HepG2 (cell line): ENCODE measurements at regions not wholly inside any gene's neighbourhood (a gene's known extent, or its start where the extent isn't known, plus 50 kb on each side); places are given as distances from the start of the nearest gene placed in this dataset.

Source experiments
- ATAC-seq: fragments of 200-7000 bp; cut with Tn5 transposase; 3 replicates; pipeline ENCODE4 v1.9.1; 2020; ENCODE audit warnings: mild to moderate bottlenecking, moderate library complexity
- BruUV-seq: library from RNA; stranded (reverse); fragments of 400-500 nt; replicated peaks from 2 replicates; lab custom pipeline; 2021; lab: Mats Ljungman, UMichigan
- CTCF ChIA-PET: fragments of 300-600 bp; formaldehyde crosslinking; extraction: SDS; loops from one replicate; lab custom pipeline; 2021; ENCODE audit warnings: low total read pairs, inconsistent platforms, low intra/inter-chr PET ratio; lab: Yijun Ruan, JAX
- POLR2A ChIA-PET: fragments of 350-600 bp; sonication (Branson Sonifier 250); formaldehyde crosslinking; loops from one replicate; lab custom pipeline; 2020; ENCODE audit warnings: antibody characterized with exemption, inconsistent platforms; lab: Yijun Ruan, JAX
- DNase-seq: peaks from one replicate; pipeline ENCODE4 v3.0.0-alpha.2; 2015; ENCODE audit warnings: low spot score
- FAIRE-seq: peaks from 3 replicates; lab custom pipeline; 2011; peaks lifted over from hg19 to GRCh38; lab: Jason Lieb, UNC
- H2AFZ ChIP-seq: one replicate; pipeline ENCODE4 v1.6.1; 2011; ENCODE audit warnings: low read length, inconsistent platforms
- H3K27ac ChIP-seq: fragments of 300-600 bp; 3 replicates; pipeline ENCODE4 v1.8.0; 2011; ENCODE audit warnings: mixed run types, mild to moderate bottlenecking, mixed read lengths, low read length, inconsistent platforms; ENCODE audit not compliant: insufficient read depth; ENCODE audit errors: extremely low read length
- H3K27me3 ChIP-seq, 2 experiments: fragments of 200-600 bp in 1 of 2; 2 replicates in 1 of 2; 3 replicates in 1 of 2; pipeline versions ENCODE4 v1.6.0 to v1.8.0; 2011; ENCODE audit warnings: low read length in 2 of 2, mild to moderate bottlenecking in 2 of 2, moderate library complexity in 2 of 2, inconsistent platforms in 1 of 2; ENCODE audit not compliant: insufficient read depth in 2 of 2, control insufficient read depth in 1 of 2
- H3K36me3 ChIP-seq, 2 experiments: fragments of 200-600 bp in 1 of 2; replicated peaks in 1 of 2; 2 replicates in 1 of 2; 3 replicates in 1 of 2; pipeline versions ENCODE4 v1.5.1 to v1.8.0; 2011; ENCODE audit warnings: low read length in 2 of 2, inconsistent platforms in 1 of 2; ENCODE audit not compliant: insufficient read depth in 2 of 2, control insufficient read depth in 1 of 2
- H3K4me1 ChIP-seq: 2 replicates; pipeline ENCODE4 v1.5.1; 2012; ENCODE audit warnings: low read length, inconsistent platforms; ENCODE audit not compliant: insufficient read depth
- H3K4me2 ChIP-seq: 2 replicates; pipeline ENCODE4 v1.6.0; 2011; ENCODE audit warnings: low read depth, low read length, inconsistent platforms
- H3K4me3 ChIP-seq, 3 experiments: fragments of 200-600 bp in 1 of 3; sonication (generic), shearing (Covaris generic) in 1 of 3; replicated peaks in 1 of 3; 2 replicates each; pipeline ENCODE4 v1.5.1; 2011 to 2016; ENCODE audit warnings: low read length in 3 of 3, inconsistent platforms in 2 of 3, low read depth in 2 of 3, mild to moderate bottlenecking in 2 of 3, control low read depth in 1 of 3, mixed read lengths in 1 of 3; ENCODE audit not compliant: insufficient read depth in 1 of 3
- H3K79me2 ChIP-seq: one replicate; pipeline ENCODE4 v1.6.1; 2011; ENCODE audit warnings: low read length, inconsistent platforms; ENCODE audit not compliant: insufficient read depth
- H3K9ac ChIP-seq: 2 replicates; pipeline ENCODE4 v1.6.0; 2011; ENCODE audit warnings: mild to moderate bottlenecking, low read depth, low read length, inconsistent platforms; ENCODE audit not compliant: insufficient read depth
- H3K9me3 ChIP-seq: 2 replicates; pipeline ENCODE4 v1.5.1; 2012; ENCODE audit warnings: mild to moderate bottlenecking, low read length
- H4K20me1 ChIP-seq: 2 replicates; pipeline ENCODE4 v1.6.0; 2011; ENCODE audit warnings: inconsistent platforms, mild to moderate bottlenecking, low read length, moderate library complexity; ENCODE audit not compliant: insufficient read depth
- GABPA ChIP-seq, 2 experiments: IDR thresholded peaks; 2 replicates each; pipeline ENCODE4 v1.6.1; 2011 to 2016; ENCODE audit warnings: low read depth in 2 of 2, low read length in 1 of 2, missing biosample characterization in 1 of 2, missing genetic modification characterization in 1 of 2
- HOXA5 ChIP-seq: sonication (generic); formaldehyde crosslinking; IDR thresholded peaks from 2 replicates; pipeline ENCODE4 v1.4.0; 2020; ENCODE audit warnings: missing genetic modification reagents
- PHF20 ChIP-seq: sonication (generic); formaldehyde crosslinking; IDR thresholded peaks from 2 replicates; pipeline ENCODE4 v1.5.0; 2020; ENCODE audit warnings: mild to moderate bottlenecking, missing genetic modification reagents
- SP140L ChIP-seq: sonication (generic); formaldehyde crosslinking; IDR thresholded peaks from 2 replicates; pipeline ENCODE4 v1.4.0; 2020; ENCODE audit warnings: missing genetic modification reagents, borderline replicate concordance
- YY1 ChIP-seq: IDR thresholded peaks from 2 replicates; pipeline ENCODE4 v1.6.1; 2011; ENCODE audit warnings: low read length, low read depth, moderate library complexity, mild to moderate bottlenecking; ENCODE audit not compliant: insufficient read depth, insufficient replicate concordance
- ZC3H4 ChIP-seq: sonication (generic); formaldehyde crosslinking; IDR thresholded peaks from 2 replicates; pipeline ENCODE4 v1.4.0; 2020; ENCODE audit warnings: missing genetic modification reagents, borderline replicate concordance
- ZFY ChIP-seq: sonication (generic); formaldehyde crosslinking; IDR thresholded peaks from 2 replicates; pipeline ENCODE4 v1.4.0; 2020; ENCODE audit warnings: missing genetic modification reagents
- ZNF547 ChIP-seq: sonication (generic); formaldehyde crosslinking; IDR thresholded peaks from 2 replicates; pipeline ENCODE4 v1.5.1; 2020; ENCODE audit warnings: mild to moderate bottlenecking, missing genetic modification reagents
- ZNF644 ChIP-seq: IDR thresholded peaks from 2 replicates; pipeline ENCODE4 v1.6.1; 2016; ENCODE audit warnings: low read depth
- WGBS: methylation state at CpG from one replicate; pipeline ENCODE4 v1.1.6; 2017; ENCODE audit warnings: low lambda C conversion rate; 5-methylcytosine and 5-hydroxymethylcytosine counted together
- in situ Hi-C: cut with HindIII; loops from 2 replicates; pipeline ENCODE4 v1.10.0; 2017; ENCODE audit warnings: low pct_unique_long_range_greater_than_20kb; ENCODE audit not compliant: extremely low pct_ligation_motif_present
- intact Hi-C: fragments of 100-400 bp; cut with micrococcal nuclease; formaldehyde crosslinking; loops from one replicate; pipeline ENCODE4 v1.10.0; 2022; ENCODE audit not compliant: unreplicated experiment
- TF ChIP-seq, protein P1 (sequence below): sonication (generic); formaldehyde crosslinking; IDR thresholded peaks from 2 replicates; pipeline ENCODE4 v1.4.0; 2020; ENCODE audit warnings: mild to moderate bottlenecking, missing genetic modification reagents
- TF ChIP-seq, protein P2 (sequence below): sonication (generic); IDR thresholded peaks from 2 replicates; pipeline ENCODE4 v1.6.1; 2016; ENCODE audit warnings: low read depth, borderline replicate concordance
- TF ChIP-seq, protein P3 (sequence below): sonication (generic); formaldehyde crosslinking; IDR thresholded peaks from 2 replicates; pipeline ENCODE4 v1.5.1; 2020; ENCODE audit warnings: mild to moderate bottlenecking, missing genetic modification reagents, moderate library complexity

DNA sequence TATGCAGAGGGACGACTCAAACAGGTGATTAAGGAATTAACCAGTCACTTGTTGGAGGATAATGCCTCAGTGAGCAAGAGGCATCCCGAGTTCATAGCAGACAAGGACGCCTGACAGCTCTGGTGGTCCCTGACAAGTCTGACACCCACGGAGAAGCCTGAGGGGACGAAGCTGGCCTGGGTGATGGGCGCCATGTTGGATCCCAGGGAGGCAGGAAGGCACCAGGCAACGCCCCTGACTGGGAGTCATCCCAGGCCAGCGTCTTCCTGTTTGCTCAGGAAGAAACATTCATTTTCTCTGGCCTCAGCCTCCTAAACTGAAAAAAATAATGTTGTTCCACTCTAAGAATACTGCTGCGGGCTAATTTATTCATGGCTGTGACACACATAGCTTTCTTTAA is 92.1 kb upstream of the ATP8B1 start:
- Histone ChIP-seq H3K79me2 (no peaks in the 10 kb centered on the region), H3K27ac (no peak overlapping the region), H3K4me3 (peak overlapping the region in 1 of 3 experiments; percentile 36; a peak in 1 of 6 replicates), H3K27me3 (peaks cover 0 to 19% of the 10 kb centered on the region in 2 experiments; a peak in 3 of 5 replicates), H3K4me2 (peak overlapping the region; percentile 51), H3K9ac (no peak overlapping the region), H2AFZ (no peak overlapping the region), H3K36me3 (no peaks in the 10 kb centered on the region), H3K9me3 (no peaks in the 10 kb centered on the region)
- CTCF ChIA-PET = no interaction called here
- DNase-seq = no peak
- in situ Hi-C loops = loop anchor here (25.0 kb wide), 1 partner anchor 217 kb away; no protein-coding TSS in a partner anchor
- no TSS peak for BruUV-seq
- no peak for TF ChIP-seq PHF20 (CRISPR knock-in tag)
- TF ChIP-seq, protein P1, sequence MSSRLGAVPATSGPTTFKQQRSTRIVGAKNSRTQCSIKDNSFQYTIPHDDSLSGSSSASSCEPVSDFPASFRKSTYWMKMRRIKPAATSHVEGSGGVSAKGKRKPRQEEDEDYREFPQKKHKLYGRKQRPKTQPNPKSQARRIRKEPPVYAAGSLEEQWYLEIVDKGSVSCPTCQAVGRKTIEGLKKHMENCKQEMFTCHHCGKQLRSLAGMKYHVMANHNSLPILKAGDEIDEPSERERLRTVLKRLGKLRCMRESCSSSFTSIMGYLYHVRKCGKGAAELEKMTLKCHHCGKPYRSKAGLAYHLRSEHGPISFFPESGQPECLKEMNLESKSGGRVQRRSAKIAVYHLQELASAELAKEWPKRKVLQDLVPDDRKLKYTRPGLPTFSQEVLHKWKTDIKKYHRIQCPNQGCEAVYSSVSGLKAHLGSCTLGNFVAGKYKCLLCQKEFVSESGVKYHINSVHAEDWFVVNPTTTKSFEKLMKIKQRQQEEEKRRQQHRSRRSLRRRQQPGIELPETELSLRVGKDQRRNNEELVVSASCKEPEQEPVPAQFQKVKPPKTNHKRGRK = no peak
- TF ChIP-seq ZFY (CRISPR knock-in tag) = peak; percentile 20; the same call in 1 of the 2 replicates
- TF ChIP-seq GABPA (IDR thresholded peaks at IDR 0.05; ENCODE audit: low read depth, low read length) = no peak
- TF ChIP-seq GABPA (CRISPR knock-in tag; IDR thresholded peaks at IDR 0.05; ENCODE audit: low read depth) = peak; percentile 41; the same call in 1 of the 2 replicates
- TF ChIP-seq SP140L (CRISPR knock-in tag) = no peak
- peak; percentile 77 for TF ChIP-seq YY1
- TF ChIP-seq ZNF547 = no peak
- TF ChIP-seq HOXA5 (CRISPR knock-in tag) = no peak
- TF ChIP-seq ZNF644 (CRISPR knock-in tag) = peak; percentile 70; the same call in 1 of the 2 replicates
- TF ChIP-seq ZC3H4 (CRISPR knock-in tag) = no peak
- TF ChIP-seq, protein P2, sequence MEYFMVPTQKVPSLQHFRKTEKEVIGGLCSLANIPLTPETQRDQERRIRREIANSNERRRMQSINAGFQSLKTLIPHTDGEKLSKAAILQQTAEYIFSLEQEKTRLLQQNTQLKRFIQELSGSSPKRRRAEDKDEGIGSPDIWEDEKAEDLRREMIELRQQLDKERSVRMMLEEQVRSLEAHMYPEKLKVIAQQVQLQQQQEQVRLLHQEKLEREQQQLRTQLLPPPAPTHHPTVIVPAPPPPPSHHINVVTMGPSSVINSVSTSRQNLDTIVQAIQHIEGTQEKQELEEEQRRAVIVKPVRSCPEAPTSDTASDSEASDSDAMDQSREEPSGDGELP = no peak
- TF ChIP-seq, protein P3, sequence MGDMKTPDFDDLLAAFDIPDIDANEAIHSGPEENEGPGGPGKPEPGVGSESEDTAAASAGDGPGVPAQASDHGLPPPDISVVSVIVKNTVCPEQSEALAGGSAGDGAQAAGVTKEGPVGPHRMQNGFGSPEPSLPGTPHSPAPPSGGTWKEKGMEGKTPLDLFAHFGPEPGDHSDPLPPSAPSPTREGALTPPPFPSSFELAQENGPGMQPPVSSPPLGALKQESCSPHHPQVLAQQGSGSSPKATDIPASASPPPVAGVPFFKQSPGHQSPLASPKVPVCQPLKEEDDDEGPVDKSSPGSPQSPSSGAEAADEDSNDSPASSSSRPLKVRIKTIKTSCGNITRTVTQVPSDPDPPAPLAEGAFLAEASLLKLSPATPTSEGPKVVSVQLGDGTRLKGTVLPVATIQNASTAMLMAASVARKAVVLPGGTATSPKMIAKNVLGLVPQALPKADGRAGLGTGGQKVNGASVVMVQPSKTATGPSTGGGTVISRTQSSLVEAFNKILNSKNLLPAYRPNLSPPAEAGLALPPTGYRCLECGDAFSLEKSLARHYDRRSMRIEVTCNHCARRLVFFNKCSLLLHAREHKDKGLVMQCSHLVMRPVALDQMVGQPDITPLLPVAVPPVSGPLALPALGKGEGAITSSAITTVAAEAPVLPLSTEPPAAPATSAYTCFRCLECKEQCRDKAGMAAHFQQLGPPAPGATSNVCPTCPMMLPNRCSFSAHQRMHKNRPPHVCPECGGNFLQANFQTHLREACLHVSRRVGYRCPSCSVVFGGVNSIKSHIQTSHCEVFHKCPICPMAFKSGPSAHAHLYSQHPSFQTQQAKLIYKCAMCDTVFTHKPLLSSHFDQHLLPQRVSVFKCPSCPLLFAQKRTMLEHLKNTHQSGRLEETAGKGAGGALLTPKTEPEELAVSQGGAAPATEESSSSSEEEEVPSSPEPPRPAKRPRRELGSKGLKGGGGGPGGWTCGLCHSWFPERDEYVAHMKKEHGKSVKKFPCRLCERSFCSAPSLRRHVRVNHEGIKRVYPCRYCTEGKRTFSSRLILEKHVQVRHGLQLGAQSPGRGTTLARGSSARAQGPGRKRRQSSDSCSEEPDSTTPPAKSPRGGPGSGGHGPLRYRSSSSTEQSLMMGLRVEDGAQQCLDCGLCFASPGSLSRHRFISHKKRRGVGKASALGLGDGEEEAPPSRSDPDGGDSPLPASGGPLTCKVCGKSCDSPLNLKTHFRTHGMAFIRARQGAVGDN (CRISPR knock-in tag) = peak; percentile 19; the same call in 1 of the 2 replicates
- TF ChIP-seq, all 625 proteins: peak for 5
- intact Hi-C loops = no loop called here
- 27% methylated on average over 5 of the region's 9 CpGs for WGBS
- Histone ChIP-seq H4K20me1 (no peaks in the 10 kb centered on the region), H3K4me1 (0 out of 2 replicates have a peak, but pooled peaks cover 6% of the 10 kb centered on the region)
- no peak for FAIRE-seq
- POLR2A ChIA-PET = no interaction called here
- ATAC-seq = no peak
